GM12878 (cell line): ENCODE measurements at regions not wholly inside any gene's neighbourhood (a gene's known extent, or its start where the extent isn't known, plus 50 kb on each side); places are given as distances from the start of the nearest gene placed in this dataset.

Experiments
- EGR1 ChIP-seq, 2 experiments: IDR thresholded peaks; 1 replicate in 1 of 2; 2 replicates in 1 of 2; pipeline ENCODE4 v1.6.1; 2011 to 2012; ENCODE audit warnings: low read depth in 2 of 2, low read length in 2 of 2, borderline replicate concordance in 1 of 2, mild to moderate bottlenecking in 1 of 2, moderate library complexity in 1 of 2
- POLR2AphosphoS5 ChIP-seq: IDR thresholded peaks from 2 replicates; pipeline ENCODE4 v1.6.1; 2011; ENCODE audit warnings: mild to moderate bottlenecking, low read length, inconsistent platforms
- SIX5 ChIP-seq: IDR thresholded peaks from 2 replicates; pipeline ENCODE4 v1.6.1; 2011; ENCODE audit warnings: mild to moderate bottlenecking, low read depth, low read length, moderate library complexity; ENCODE audit not compliant: severe bottlenecking
- SUZ12 ChIP-seq: fragments of 200-600 bp; sonication (generic); IDR thresholded peaks from one replicate; pipeline ENCODE4 v1.6.1; 2018; ENCODE audit warnings: antibody characterized with exemption, mild to moderate bottlenecking; ENCODE audit not compliant: unreplicated experiment
- TAF1 ChIP-seq: IDR thresholded peaks from 2 replicates; pipeline ENCODE4 v1.6.1; 2011; ENCODE audit warnings: mild to moderate bottlenecking, low read depth, low read length, borderline replicate concordance
- YY1 ChIP-seq: IDR thresholded peaks from 2 replicates; pipeline ENCODE4 v1.6.1; 2011; ENCODE audit warnings: low read depth, mild to moderate bottlenecking, low read length
- ZNF274 ChIP-seq: IDR thresholded peaks from one replicate; pipeline ENCODE4 v1.8.0; 2011; ENCODE audit not compliant: insufficient read length, insufficient read depth
- TF ChIP-seq, protein P1 (sequence below), 3 experiments: IDR thresholded peaks in 2 of 3; conservative IDR thresholded peaks in 1 of 3; 2 replicates each; pipeline ENCODE4 v1.5.1; 2011; ENCODE audit warnings: low read depth in 3 of 3, low read length in 3 of 3, mild to moderate bottlenecking in 3 of 3, control low read depth in 2 of 3, moderate library complexity in 2 of 3, inconsistent platforms in 1 of 3, mixed read lengths in 1 of 3; ENCODE audit not compliant: control insufficient read depth in 2 of 3, insufficient read depth in 1 of 3; ENCODE audit errors: extremely low read depth in 1 of 3

DNA sequence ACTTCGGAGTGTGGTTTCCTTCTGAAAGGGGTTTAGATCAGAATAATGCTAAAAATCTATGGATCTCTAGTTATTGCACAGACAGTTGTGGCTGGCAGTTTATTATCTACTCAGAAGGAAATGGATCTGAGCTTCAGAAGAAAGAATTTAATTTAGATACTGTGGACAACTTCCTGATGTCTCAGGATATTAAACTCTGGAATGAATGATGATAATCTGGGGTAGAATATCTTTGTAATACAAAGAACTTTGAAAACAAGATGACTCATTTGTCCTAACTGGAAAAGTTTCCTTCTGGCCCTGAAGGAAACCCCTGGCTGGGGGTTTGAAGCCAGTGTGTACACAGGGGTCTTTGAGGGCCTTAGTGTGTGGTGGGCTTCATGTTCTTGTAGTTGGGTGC lies 78.0 kb downstream of the EDN3 start:
- no peak for TF ChIP-seq TAF1
- TF ChIP-seq ZNF274 = no peak
- TF ChIP-seq, protein P1, sequence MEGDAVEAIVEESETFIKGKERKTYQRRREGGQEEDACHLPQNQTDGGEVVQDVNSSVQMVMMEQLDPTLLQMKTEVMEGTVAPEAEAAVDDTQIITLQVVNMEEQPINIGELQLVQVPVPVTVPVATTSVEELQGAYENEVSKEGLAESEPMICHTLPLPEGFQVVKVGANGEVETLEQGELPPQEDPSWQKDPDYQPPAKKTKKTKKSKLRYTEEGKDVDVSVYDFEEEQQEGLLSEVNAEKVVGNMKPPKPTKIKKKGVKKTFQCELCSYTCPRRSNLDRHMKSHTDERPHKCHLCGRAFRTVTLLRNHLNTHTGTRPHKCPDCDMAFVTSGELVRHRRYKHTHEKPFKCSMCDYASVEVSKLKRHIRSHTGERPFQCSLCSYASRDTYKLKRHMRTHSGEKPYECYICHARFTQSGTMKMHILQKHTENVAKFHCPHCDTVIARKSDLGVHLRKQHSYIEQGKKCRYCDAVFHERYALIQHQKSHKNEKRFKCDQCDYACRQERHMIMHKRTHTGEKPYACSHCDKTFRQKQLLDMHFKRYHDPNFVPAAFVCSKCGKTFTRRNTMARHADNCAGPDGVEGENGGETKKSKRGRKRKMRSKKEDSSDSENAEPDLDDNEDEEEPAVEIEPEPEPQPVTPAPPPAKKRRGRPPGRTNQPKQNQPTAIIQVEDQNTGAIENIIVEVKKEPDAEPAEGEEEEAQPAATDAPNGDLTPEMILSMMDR (IDR thresholded peaks at IDR 0.05 in 2 of 3, conservative IDR thresholded peaks at IDR 0.05 in 1 of 3; ENCODE audit: control insufficient read depth in 2 of 3, extremely low read depth in 1 of 3, insufficient read depth in 1 of 3, low read depth in 3 of 3, low read length in 3 of 3) = no peak
- TF ChIP-seq SIX5 = no peak
- no peak for TF ChIP-seq SUZ12
- no peak for TF ChIP-seq EGR1 (IDR thresholded peaks at IDR 0.05; ENCODE audit: borderline replicate concordance in 1 of 2, low read depth in 2 of 2, low read length in 2 of 2)
- no peak for TF ChIP-seq POLR2AphosphoS5
- no peak for TF ChIP-seq YY1
